ENCODE measurements at regions not wholly inside any gene's neighbourhood (a gene's known extent, or its start where the extent isn't known, plus 50 kb on each side); places are given as distances from the start of the nearest gene placed in this dataset.
"Not testable (repeated sequence)": the region's sequence is repeated elsewhere in the genome, so short reads cannot be mapped to it uniquely, and the experiment has no call there.

DNA sequence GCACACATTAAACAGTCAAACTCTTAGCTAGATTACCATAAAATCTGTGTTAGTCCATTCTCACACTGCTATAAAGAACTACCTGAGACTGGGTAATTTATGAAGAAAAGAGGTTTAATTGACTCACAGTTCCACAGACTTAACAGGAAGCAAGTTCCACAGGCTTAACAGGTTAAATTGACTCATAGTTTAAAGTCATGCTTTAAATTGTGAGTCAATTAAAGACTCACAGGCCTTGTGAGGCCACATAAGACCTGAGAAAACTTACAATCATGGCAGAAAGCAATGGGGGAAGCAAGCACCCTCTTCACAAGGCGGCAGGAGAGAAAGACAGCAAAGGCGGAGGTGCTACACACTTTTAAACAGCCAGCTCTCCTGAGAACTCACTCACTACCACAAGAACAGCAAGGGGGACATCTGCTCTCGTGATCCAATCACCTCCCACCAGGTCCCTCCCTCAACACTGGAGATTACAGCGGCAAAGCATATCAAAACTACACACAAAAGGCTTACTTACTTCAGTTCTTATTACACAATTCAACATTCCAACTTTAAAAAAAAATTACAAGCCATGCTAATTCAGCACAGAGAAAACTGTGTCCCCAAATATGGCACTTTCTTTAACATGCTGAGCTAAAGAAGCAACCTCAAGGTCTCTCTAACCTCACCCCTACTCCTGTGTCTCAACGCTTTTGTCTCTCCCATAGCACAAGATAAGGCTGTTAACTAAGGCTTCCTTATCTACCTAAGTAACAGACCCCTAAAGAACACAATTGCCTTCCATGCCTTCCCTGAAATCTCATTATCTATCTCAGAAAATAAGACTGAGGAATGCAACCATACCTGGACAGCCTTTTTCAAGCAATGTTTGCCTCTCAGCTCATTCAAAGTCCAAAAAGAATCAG is 805.1 kb downstream of the NR2F1-AS1 start:
- peak; percentile 24 for DNase-seq

DNA sequence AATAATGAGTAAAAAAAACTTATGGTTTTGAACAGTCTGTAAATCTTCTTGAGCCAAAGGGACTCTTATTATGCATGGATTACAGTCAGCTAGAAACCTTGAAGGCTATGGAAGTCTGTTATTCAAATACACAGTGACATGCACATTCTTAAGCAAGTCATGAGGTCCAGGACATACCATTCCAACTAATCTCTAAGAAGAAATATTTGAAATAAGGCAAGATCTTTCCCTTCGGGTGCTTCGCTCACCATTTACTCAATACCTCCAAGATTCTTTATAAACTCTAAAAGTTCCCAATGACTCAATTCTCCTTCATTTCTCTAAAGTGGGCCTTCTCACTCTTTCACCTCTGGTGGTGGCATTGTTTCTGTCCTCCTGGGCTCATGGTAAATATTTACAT is 811.0 kb downstream of the NR2F1-AS1 start:
- DNase-seq, result peak; percentile 55

DNA sequence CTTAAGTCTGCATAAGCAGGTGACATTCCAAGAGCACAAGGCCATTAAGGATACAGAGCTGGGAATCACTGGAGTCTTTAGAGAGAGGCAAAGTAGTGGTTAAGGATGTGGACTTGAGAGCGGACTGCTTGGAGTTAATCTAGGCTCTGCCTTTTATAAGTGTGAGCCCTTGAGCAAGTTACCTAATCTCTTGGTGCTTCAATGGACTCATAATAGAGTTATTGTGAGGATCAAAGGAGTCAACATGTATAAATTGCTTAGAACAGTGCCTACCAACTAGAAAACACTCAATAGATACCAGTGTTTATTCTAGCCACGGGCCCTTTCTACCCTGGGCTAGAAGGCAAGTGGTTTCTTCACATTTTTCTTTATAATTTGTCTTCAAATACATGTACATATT is 819.4 kb downstream of the NR2F1-AS1 start:
- DNase-seq, result no peak

DNA sequence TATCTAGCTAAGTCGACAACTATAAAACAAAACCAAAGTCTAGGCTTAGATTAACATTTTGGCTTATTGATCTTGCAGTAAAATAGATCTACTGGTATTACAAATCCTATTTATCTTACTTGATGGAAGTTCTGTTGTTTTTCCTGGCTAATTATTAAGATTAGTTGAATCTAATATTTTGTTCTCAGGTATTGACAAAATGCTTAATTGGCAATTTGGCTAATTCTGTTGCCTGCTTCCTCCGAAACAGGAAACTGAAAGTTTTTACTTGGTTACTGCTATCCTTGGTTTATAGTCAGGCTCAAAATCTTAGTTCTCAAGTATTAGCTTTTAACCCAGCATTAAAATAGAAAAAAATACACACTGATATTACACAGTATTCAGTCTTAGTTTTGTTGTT is 820.5 kb downstream of the NR2F1-AS1 start:
- no peak for DNase-seq

DNA sequence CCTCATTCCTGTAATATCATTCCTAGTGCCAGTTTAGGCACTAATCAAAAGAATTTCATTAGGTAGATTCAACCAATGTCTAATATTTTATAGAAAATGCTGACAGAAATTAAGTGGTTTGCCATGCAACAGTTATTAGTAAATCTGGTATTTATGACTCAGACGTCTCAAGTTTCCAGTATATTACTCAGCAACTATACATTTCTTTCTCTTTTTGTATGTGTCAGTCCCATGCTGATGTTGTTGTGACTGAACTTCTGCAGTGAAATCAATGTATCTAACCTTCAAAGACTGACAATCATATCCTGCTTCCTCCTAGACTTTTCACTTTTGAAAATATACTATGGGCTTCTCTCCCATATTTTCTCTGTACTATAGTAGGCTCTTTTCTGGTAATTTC is 822.5 kb downstream of the NR2F1-AS1 start:
- DNase-seq, result peak; percentile 80

DNA sequence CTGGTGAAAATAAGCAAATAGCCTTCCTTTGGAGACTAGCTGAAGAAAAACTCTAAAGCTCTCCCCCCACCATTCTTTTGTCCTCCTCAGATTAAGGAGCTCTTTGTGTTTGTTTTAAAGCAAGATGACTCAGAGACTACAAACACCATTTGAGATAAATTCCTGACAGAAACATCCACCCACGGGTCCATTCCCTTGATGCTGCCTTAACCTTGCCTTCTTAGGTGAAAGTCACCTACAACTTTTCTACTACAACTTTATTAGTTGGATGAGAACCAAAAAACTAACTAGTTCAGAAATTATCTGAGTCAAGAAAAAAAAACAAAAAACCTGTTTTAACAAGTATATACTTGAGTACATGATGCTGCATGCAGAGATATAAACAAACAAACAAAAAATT is 831.1 kb downstream of the NR2F1-AS1 start:
- no peak for DNase-seq

DNA sequence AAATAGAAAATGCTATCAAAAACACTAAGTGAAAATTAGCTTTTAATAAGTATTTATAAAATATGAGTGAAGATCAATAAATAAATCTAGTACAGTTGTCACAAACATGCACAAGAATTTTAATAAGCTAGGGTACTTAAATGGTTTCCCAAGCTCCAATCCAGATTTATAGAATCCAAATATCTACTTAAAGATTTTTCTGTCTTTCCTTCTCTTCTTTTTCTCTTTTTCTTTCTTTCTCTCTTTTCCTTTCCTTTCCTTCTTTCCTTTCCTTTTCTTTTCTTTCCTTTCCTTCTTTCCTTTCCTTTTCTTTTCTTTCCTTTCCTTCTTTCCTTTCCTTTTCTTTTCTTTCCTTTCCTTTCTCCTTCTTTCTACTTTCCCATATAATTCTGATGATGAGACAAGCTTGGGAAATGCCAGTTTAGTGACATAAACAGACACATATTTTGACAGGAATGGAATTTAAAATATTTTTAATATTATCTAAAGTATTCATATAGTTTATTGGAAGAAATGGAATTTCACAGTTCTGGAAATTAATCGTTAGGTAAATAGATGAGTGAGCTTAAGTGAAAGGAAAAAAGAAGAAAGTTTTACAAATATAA is 832.8 kb downstream of the NR2F1-AS1 start:
- peak; percentile 33 for DNase-seq

DNA sequence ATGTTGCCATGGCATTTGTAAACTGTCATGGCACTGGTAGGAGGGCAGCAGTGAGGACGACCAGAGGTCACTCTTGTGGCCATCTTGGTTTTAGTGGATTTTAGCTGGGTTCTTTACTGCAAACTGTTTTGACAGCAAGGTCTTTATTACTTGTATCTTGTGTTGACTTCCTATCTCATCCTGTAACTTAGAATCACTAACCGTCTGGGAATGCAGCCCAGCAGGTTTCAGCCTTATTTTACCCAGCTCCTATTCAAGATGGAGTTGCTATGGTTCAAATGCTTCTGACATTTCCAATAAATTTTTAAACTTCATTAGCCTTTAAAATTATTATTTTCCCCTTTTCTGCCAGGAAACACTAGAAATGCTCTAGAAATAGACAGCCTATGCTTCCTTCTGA is 839.1 kb downstream of the NR2F1-AS1 start:
- no peak for DNase-seq

DNA sequence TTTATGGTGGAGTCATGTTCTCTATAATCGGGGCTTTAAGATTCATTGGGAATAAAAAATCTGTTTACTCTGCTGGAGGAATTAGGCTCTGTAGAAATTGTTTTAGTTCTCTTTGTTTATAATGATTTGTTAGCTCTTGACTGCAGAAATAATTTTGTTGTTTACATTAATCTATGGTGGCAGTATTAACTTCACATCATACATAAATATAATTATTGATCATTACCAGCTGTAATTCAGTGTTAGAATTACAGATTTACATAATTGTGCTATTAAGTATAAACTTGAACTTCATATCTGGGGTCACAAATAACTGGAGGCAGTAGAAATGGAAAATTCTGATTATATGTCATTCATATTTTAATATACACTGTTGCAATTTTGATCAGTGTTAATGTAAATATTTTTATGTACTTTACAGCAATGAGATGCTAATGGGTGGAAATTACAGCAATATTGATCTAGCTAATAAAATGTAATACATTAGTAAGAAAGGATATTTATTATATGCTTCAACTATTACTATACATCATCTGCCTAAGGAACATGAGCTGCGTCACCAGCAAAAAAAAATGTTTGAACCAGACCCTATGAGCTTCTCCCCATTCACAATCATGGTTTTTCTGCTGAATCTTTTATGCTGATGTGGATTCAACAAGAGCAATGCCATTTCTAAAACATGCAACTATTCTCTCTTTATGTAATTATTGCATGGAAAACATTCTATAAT is 846.6 kb downstream of the NR2F1-AS1 start:
- DNase-seq, result no peak

DNA sequence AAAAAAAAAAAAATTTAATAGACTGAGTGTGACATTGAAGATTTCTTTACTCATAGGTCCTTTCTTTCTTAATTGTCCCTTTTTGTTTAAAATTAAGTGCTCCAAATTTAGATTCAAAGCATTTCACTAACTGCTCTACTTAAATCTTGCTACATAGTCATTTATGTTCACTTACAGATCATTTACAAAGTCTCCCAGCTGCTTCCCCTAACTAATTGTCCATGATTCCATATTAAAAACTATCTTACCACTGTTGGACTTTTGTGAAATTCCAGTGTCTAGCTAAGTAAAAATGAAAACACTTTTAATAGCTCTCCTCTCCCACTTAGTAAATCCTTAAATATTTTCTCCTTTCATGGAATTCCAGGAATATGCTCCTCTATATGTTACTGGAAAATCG is 850.5 kb downstream of the NR2F1-AS1 start:
- peak; percentile 14 for DNase-seq

DNA sequence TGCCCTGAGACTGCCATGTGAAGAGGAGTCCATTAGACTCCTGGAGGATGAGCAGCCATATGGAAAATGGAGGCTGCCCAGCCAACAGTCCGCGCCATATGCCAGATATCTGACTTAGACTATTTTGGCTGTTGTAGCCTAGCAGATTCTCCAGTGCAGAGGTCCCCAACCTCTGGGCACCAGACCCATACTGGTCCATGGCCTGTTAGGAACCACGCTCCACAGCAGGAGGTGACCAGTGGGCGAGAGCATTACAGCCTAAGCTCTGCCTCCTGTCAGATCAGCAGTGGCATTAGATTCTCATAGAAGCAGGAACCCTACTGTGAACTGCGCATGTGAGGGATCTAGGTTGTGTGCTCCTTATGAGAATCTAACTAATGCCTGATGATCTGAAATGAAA is 851.9 kb downstream of the NR2F1-AS1 start:
- no peak for DNase-seq

DNA sequence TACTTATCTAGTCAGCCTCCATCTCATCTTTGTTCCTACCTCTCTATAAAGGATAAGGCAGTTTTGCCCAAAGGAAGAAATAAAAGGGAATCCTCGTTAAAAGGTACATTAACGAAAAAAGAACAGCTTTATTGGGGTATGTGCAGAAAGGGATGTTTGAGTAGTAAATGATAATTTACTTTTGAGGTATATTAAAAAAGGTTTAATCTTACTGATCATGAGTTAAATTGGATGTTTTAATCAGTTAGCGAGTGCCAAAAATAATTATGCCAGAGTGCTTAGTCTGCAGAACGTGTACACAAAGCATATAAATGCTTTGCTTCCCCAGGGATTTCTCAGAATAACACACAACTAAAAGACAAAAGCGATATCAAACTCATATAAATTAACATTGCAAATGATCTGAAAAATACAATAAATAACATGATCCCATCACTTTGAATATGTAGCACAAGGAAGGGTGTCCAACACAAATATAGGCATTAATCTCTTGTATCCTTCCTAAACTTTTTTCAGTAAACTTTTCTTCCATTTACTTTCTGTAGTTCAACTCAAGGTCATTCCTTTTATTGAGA is 865.0 kb downstream of the NR2F1-AS1 start:
- DNase-seq, result no peak

DNA sequence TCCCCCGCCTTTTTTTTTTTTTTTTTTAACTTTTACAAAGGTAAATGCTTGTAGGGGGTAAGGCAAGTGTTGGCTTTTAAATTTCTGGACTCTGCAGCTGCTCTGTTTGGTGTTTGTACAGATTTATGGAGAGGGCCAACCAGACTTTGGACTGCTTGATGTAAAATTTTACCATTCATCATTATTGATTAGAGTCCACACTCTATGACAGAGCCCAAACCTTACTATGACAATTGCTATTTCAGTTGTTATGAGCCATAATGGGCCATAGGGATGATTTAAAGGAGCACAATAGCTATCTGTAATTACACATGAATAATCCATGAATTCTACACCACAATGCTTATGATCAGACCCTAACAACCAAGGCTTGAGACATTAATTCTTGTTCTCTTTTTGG is 867.2 kb downstream of the NR2F1-AS1 start:
- DNase-seq, result no peak

DNA sequence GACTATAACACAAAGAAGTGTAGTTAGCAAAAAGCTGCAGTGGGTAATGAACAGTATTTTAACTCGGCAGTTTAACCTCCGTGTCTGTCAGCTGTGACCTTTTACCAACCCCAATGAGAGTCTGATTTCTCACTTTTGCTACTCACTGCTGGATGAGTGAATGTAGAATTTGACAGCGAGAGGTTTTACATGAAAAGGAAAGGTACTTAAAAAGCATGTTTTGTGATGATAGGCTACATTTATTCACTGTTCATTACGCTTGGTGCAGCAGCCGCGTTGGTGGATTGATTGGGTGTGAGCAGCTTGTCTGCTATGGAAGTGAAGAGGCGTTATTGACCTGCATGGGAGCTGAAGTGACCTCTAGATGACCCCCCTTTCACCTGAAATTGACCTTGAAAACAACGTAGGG is 867.7 kb downstream of the NR2F1-AS1 start:
- DNase-seq, result no peak

DNA sequence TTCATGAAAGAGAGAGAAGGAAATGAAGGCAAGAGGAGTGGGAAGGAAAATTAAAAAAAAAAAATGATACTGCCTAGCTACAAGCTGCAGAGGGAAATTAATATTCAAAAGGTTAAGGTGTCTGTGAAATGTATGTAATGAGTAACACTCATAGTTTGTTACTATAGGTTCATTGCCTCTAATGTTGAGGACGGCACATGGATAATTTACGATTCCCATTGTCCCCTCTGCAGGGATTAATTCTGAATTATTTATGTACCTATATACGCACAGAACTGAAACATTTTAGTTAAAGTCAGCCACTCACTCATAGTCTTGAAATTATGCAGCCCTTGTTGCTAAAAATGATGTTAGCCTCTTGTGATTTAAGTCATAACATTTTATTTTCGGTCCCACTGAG is 869.1 kb downstream of the NR2F1-AS1 start:
- DNase-seq, result no peak

DNA sequence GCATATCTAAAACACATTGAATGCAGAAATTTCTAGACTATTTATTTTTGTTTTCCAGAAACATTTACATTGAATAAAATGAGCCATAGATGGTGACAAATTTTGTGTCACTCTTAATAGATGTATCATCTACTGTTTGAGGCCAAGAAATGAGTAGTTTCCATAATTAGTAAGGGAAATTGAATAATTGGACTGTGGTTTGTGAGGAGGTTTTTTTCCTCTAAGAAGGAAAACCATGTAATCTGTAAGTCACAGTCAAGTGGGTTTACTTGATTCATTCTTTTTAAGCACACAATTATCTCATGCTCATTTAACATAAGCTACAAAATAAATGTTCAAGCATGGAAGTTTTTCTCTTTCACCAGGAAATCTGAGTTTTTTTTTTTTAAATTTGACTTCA is 876.4 kb downstream of the NR2F1-AS1 start:
- peak; percentile 23 for DNase-seq

DNA sequence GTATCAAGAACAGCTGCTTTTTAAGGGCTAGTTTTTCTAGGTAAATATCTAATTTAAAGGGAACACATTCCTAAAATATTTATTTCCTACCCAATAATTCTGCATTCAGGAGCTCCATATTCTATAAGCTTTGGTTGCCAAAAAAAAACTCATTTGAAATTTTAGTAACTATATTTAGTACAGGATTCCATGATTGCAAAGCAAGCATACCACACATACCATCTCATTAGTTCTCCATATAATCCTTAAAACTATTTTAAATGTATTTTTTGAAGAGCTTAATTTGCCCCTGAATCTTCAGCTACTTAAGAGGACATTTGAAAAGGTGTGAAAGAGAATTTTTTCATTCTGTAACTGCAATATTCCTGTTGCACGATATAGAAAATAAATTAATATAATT is 877.0 kb downstream of the NR2F1-AS1 start:
- peak; percentile 51 for DNase-seq

DNA sequence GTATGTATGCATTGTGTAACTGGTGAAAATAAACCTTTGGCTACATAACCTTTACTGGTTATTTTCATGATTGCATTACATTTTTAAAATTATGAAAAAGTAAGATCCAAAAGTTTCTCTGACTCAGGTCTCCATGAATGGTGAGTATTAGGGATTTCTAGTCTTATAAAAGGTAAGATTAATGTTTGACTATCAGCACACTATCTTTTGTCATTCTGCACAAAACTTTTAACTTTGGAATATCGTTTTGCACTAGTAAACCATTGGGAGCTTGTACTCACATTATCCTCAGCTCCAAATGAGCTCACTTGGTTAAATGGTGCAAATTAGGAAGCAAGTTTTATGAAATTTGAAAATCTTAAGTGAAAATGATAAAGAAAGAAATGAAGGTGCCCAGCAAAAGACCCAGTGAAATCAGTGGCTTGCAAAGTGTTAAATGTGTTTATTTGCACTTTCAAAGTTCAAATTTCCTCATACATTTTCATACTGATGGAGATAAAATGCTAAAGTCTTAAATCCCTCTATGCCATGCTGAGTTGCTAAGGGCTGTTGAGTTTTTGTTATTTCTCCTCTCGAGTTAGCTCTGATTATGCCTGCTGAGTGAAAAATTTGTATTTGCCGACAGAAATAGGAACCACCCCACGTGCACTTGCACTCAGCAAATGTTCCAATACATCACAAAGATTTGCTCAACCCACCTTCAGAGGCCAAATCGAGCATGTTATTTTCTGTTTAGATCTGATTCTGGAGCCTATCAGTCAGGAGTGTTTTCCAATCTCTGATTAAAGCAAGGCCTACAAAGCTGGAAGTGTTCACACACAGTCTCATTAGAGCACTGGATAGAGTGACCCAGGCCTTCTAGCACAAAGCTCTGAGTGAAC is 885.7 kb downstream of the NR2F1-AS1 start:
- DNase-seq, result no peak

DNA sequence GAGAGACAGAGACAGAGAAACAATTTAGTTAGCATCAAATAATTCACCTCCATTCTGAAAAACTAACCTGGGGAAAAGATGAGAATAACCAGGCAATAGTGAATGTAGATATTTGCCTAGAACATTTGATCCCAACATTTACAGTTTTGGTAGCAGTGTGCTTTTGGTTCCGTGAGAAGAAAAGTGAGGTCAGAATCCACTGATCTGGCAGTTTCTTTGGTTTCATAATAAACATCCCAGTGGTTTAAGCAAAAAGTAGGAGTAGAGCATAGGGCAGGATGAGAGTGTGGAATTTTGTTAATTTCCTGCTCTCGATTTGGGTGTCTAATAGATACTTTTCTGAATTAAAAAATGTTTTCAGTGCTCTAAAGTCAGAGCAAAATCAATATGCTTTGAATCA is 887.0 kb downstream of the NR2F1-AS1 start:
- no peak for DNase-seq

DNA sequence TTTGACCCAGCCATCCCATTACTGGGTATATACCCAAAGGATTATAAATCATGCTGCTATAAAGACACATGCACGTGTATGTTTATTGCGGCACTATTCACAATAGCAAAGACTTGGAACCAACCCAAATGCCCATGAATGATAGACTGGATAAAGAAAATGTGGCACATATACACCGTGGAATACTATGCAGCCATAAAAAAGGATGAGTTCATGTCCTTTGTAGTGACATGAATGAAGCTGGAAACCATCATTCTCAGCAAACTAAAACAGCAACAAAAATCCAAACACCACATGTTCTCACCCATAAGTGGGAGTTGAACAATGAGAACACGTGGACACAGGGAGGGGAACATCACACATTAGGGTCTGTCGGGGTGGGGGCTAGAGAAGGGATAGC is 889.1 kb downstream of the NR2F1-AS1 start:
- not testable (repeated sequence) for DNase-seq

DNA sequence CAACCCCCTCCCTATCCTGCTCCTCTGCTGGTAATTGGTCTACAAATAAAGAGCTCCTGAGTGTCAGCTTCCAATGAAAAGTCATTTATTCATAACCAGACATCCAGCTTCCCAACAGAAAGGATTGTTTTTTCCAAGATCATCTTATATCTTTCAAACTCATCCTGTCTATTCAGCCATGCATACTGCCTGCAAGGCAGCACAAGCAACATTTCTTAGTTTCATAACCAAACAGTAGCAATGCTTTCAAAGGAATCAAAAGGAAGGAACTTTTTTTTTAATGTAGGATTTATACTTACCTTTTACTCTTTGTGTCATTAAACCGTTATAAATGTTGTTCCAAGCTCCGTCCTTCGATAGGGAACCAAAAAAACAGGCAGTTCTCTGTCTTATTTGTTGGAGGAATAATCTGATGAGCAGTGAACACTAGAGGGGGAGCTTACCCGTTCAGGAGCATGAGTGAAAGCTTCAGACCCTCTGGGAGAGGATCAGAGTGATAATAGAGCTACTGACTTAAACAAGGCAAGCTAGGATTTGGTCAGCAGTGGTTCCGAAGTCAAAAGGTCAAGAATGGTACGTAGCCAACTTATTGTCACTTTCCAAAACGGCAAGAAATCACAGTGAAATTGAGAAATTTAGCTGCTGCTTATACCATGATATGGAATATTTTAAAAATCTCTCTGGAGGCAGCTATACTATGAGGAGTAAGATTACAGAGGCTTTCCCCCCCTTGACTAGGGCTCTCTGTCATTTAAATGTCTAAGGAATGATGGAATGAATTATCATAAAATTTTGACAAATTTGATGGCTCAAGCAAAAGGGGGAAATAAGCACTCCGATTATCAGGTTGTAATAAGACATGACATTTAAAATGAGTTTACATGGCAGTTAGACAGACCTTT is 892.9 kb downstream of the NR2F1-AS1 start:
- peak; percentile 71 for DNase-seq

All from fibroblast of skin of scalp (primary cell).